GM21528 (cell line): ENCODE measurements at regions not wholly inside any gene's neighbourhood (a gene's known extent, or its start where the extent isn't known, plus 50 kb on each side); places are given as distances from the start of the nearest gene placed in this dataset.
"Not testable (repeated sequence)": the region's sequence is repeated elsewhere in the genome, so short reads cannot be mapped to it uniquely, and the experiment has no call there.

ENCODE experiments used
- ATAC-seq: cut with Tn5 transposase; IDR thresholded peaks from one replicate; pipeline ENCODE4 v1.9.1; 2021; ENCODE audit warnings: mild to moderate bottlenecking, moderate library complexity; ENCODE audit not compliant: unreplicated experiment, low FRiP score

GRCh38 chr1:189775343-189775742 lies 702.3 kb downstream of the BRINP3 start:
- ATAC-seq, result no peak

GRCh38 chr1:189779034-189779433 lies 698.6 kb downstream of the BRINP3 start:
- ATAC-seq, result no peak

GRCh38 chr1:189782295-189782694 lies 695.4 kb downstream of the BRINP3 start:
- no peak for ATAC-seq

DNA sequence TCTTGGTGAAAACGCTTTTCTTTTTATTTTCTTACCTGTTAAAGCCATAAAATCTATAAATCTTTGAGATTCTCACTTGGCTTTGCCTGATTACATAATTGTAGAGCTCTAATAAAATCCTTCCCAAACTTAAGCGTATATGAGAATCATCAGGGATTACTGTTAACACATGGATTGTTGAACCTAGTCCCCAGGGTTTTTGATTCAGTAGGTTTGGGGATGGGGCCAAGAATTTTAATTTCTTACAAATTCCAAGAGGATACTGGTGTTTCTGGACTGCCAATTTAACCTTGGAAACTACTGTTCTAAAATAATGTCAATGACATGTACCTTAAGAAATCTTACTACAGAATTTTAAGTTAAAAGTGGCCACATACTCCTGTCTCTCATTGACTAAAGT lies 694.2 kb downstream of the BRINP3 start:
- no peak for ATAC-seq

GRCh38 chr1:189786761-189787160 lies 690.9 kb downstream of the BRINP3 start:
- no peak for ATAC-seq

DNA sequence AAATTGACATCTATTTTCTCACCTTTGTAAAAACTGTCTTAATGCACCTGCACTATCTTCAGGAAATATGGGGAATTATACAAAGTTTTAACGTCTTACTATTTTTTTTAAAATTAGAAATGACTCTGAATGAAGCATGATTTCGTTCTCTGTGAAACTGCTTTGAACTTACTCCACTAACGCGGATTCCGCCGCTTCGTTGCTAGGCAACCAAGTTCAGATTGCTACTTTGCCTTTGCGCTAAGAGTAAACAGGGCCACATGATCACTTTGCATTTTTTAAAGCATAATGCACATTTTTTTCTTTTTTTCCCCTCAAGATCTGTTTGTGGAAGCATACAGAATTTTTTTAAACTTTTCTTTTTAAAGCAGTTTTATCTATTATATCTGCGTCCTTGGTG lies 690.5 kb downstream of the BRINP3 start:
- no peak for ATAC-seq

DNA sequence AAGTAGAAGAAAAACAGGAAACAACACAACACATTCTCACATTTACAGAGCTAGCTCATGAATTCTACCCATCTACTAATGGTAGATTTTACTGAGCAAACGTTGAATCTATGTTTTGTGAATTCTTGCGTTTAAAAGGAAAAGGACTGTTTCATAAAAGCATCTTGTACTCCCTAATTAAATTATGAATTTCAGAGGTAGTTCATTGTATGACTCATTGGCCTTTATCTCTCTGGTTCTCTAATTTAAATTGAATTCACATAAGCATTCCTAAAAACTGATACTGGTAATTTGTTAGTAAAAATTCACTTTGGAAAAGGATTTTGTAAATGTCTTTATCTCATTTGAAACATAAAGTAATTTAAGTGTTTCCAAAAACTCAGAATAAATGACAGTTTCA lies 687.3 kb downstream of the BRINP3 start:
- ATAC-seq, result no peak

DNA sequence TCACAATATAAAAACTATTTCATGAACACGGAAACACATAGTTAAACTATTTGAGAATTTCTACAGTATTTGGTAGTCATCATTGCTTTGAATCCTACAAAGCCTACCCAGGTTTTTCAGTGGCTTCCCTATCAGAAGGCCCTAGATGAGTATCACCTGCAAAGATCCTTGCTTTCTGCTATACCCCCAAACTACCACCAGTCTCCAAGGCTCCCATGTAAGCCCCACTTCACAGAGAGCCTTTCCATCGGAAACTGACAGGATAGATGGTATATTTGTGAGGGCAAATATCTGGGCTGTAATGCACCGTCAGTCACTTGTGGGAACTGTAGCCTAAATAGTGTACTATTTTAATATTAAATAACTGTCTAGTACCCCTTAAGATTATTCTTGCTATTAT lies 674.3 kb downstream of the BRINP3 start:
- ATAC-seq, result no peak

GRCh38 chr1:189804352-189804751 lies 673.3 kb downstream of the BRINP3 start:
- no peak for ATAC-seq

GRCh38 chr1:189805735-189806134 lies 671.9 kb downstream of the BRINP3 start:
- no peak for ATAC-seq

DNA sequence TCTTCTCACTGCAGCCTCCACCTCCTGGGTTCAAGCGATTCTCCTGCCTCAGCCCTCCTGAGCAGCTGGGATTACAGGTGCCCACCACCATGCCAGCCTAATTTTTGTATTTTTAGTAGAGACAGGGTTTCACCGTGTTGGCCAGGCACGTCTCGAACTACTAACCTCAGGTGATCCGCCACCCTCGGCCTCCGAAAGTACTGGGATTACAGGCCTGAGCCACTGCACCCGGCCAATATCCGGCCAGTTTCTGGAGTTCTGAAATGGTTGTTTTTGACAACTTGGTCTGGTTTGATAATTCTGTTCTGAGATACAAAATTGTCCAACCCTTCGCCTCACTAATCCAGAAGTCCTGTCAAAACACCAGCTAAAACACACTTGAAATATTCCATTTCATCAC lies 667.0 kb downstream of the BRINP3 start:
- ATAC-seq, result not testable (repeated sequence)

DNA sequence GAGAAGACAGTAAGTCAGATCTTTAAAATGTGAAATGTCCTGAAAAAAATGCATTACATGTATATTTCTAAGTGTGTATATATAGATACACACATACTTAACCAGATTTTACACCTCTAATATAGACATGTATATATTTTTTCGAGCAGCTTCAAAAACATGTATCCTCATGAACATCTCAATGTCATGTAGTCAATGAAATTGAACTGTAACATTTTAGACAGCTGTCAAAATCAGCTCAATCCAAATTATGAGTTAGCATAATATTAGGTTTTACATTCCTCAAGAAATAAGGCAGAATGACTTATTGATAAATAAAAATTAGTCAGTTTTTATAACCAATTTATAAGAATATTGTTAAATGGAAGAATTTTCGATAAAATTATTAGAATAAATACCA lies 665.7 kb downstream of the BRINP3 start:
- no peak for ATAC-seq

- ATAC-seq, result no peak
Measured at GRCh38 chr1:189816558-189816957, 661.1 kb downstream of the BRINP3 start.

- no peak for ATAC-seq
Measured at GRCh38 chr1:189819751-189820150, 657.9 kb downstream of the BRINP3 start.

DNA sequence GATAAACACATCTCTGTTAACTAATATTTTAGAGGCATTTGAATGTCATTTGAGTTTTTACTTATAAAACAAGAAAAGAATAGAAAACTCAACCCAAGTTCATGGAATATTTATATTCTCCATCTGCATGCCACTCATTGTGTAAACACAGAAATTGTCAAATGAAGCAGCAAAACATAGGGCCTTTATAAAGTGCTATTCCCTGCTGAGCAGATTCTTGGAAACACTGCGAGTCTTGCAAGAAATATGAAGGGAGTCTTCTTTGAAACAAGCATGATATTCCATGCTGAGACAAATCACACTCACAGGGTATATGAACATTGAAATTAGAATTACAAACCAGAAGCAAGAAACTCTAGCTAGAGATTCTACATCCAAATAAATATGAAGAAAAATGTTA lies 655.8 kb downstream of the BRINP3 start:
- ATAC-seq, result no peak

- no peak for ATAC-seq
Measured at GRCh38 chr1:189834813-189835212, 642.9 kb downstream of the BRINP3 start.

DNA sequence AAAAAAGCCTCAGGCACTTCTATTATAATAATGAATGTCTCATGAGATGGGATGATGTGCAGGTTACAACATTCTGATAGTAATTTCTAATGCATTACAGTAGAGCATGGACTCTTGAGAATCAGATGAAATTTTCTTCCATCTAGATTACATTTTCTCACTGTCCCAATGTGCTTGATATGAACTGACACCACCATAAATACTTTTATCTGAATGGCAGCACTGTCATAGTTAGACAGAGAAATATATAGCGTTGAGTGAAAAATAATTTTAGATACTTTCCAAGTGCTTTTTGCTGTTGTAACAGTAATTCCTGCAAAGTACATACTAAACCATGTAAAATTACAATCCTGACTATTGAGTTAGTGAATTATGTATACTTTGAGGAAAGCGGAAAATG lies 630.1 kb downstream of the BRINP3 start:
- ATAC-seq, result no peak

GRCh38 chr1:189851806-189852367 lies 625.8 kb downstream of the BRINP3 start:
- ATAC-seq, result no peak

DNA sequence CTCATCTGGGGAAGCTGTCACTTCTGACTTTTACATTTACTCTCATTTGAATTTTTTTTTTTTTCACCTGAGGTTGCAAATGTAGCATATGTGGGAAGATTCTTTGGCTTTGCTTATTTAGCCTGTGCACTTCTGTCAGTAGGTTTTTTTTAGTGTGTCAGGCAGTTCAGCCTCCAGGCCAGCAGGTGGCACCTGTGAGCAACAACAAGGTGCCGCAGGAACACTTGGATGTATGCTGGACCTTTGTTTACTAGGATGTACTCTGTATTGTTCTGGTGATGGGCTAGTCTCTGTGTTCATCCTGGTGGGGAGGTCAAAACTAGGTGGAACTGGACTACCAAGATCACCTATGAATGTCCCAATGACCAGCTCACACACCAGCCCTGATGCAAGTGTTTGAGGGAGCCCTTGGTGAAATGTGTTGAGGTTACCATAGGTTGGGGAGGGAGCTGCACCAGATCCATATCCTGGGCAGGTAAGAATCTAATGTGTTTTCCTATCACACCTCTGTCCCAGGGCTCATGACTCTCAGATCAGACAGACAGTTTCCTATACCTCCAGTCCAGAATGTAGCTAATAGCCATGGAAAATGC lies 618.2 kb downstream of the BRINP3 start:
- no peak for ATAC-seq

- no peak for ATAC-seq
Measured at GRCh38 chr1:189866606-189867005, 611.1 kb downstream of the BRINP3 start.

DNA sequence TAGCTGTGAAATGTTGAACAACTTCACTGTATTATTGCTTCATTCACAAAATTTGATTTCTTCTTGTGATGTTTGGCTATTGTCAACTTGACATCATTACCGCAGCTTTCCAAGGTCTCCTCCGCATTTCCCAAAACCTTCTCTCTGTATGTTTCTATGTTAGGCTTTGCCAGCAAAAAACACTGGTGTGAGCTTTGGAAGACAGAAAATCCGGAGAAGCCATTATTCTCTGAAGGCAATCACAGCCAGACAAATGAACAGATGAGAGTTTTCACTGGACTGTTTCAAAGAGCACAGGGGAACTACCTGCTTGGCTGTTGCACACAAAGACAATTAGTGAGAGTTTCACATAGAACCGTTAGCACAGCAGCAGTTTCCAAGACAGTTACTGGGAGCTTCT lies 609.6 kb downstream of the BRINP3 start:
- no peak for ATAC-seq

- ATAC-seq, result no peak
Measured at GRCh38 chr1:189874715-189875435, 602.8 kb downstream of the BRINP3 start.
